NCI-H1694 treated with DMSO at 0.1 percent for 48 hours (cell line): ENCODE measurements at regions not wholly inside any gene's neighbourhood (a gene's known extent, or its start where the extent isn't known, plus 50 kb on each side); places are given as distances from the start of the nearest gene placed in this dataset.
"Not testable (repeated sequence)": the region's sequence is repeated elsewhere in the genome, so short reads cannot be mapped to it uniquely, and the experiment has no call there.

Experiments
- DNase-seq: peaks from one replicate; lab custom pipeline; 2025; lab: John Stamatoyannopoulos, UW

DNA sequence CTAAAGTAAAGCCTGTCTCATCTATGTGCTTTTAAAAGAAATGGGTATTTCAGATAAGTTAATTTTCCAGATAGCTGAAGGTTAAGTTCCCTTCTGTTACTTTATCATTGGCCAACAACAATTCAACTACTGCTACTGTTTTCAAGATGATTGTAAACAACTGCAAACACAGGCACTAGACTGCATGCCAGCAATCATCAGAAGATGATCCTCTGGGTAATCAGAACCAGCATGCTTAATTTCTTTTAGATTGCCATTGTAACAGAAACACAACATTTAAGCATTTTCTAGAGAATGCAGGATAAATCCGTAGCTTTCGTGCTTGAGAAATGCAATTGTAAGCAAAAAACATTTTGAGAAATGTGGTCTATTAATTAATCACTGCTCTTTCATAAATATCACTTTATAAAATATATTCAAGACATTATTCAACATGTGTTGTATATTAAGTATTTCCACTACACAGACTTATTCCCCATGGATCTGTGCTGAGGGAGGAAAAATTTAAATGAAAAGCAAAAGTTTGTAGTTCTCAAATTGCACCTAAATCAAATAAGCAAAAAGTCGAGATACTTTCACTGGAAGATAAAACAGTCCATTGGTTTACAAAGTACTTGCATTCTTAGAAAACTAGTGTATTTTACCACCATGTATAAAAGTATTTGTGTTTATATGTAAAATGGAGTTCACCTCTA, 133.7 kb downstream of the ATL2 start:
- no peak for DNase-seq

- DNase-seq, result no peak
Measured at GRCh38 chr2:38239452-38239851, 137.6 kb downstream of the ATL2 start.

GRCh38 chr2:38238705-38239104, 138.4 kb downstream of the ATL2 start:
- not testable (repeated sequence) for DNase-seq

DNA sequence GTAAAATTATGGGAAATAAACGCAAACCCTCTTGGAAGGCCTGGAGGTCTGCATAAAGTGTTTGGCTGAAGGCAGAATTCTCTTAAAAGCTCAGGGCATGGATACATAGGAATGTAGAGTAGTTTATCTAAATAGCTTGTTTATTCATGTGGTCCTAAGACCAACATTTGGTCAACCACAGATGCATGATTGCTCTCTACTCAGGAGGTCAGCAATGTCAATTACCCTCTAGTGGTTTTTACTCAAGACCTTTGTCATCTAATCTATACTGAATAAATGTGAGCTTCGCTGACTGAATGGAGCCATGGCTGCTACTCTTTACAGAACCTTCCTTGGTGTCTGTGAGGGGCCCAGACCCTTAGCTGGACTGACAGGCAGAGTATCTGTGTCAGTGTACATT, 139.8 kb downstream of the ATL2 start:
- no peak for DNase-seq

GRCh38 chr2:38233231-38233983, 143.7 kb downstream of the ATL2 start:
- DNase-seq, result no peak

DNA sequence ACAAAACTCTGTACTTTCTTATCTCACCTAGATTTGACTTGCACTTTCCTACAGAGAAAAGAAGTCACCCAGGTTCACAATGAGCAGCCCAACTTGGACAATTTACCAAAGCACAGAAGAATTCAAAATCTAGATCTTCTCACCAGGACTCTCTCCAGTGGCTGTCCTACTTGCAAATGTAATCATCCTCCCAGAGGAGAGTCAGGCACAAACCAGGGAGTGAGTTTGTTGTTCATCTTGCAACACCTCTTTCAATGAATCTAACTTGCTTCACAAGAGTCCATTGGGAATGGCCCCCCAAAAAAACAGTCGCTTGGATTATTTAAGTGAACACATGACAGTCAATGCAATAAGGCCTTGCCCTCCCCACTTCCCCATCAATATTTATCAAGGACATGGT, 144.6 kb downstream of the ATL2 start:
- no peak for DNase-seq

DNA sequence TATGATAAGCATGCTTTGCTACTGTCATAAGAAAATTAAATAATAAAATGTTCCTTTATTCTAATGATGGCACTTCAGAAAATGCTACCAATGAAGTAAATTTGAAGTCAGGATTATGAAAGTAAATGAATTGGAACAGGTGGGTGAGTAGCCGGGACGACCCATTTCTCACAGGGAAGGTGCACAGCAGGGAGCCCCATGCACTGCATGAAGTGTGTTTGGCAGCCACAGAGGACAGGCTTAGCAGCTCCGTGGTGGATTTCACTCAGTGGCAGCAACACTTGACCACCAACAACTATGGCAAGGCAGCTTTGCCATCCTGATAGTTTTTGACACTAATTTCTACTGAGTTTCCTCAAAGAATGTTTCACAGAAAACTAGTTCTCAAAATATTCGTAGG, 146.3 kb downstream of the ATL2 start:
- peak; percentile 6 for DNase-seq

- no peak for DNase-seq
Measured at GRCh38 chr2:38228753-38229152, 148.3 kb downstream of the ATL2 start.

GRCh38 chr2:38224821-38225437, 149.0 kb upstream of the CYP1B1 start:
- no peak for DNase-seq

DNA sequence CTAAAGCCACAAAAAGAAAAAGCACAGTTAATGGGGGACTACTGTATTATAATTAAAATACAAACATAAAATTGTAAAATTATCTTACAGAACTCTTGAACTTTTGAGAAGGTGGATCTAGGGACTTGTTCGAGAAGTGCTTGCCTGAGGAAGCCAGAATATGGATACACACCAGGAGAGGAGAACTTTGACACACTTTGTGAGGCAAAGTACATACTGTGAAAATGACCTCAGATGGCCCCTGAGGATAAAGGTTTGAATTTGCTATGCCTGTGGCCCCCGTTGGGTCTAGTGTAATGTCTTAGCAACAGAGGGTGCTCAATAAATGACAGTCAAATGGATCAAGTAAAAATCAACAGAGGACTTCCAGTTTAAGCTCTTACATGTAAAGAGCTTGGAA, 148.2 kb upstream of the CYP1B1 start:
- DNase-seq, result no peak

GRCh38 chr2:38223256-38223655, 147.3 kb upstream of the CYP1B1 start:
- DNase-seq, result peak; percentile 60

GRCh38 chr2:38220164-38220563, 144.2 kb upstream of the CYP1B1 start:
- no peak for DNase-seq

DNA sequence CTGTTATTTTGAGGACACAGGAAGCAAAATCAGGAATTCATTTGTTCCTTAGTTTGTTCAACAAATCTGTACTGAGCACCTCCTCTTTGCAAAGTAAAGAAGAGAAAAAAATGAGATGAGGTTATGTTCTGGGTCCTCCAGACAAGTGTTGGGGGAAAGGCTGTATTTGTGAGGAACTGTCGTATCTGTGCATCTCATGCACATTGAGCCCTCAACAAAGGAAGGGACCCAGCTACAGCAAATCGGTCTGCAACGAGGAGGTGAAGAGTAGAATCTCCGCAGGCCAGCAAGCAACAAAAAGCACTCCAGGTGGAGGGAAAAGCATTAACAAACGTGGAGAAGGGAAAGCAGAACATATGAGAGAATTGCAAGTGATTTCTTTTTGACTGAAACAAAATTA, 143.0 kb upstream of the CYP1B1 start:
- DNase-seq, result no peak

DNA sequence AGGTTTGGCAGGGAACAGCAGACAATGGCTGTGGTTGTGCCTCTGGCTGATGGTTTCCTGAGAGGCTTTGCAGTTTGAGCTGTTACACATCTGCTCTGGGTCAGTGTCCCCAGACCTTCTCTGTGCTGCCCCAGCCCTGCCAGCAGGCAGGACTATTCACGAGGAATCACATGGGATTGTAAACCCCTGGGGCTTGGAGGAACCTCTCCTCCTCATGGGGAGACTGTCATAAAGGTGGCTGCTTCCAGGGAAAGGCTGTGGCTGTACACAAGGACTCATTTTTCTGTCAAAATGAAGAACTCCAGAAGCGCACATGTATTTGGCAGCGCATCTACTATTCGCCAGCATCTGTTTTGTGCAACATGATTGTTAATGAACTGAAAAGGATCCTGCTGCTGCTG, 142.6 kb upstream of the CYP1B1 start:
- peak; percentile 97 for DNase-seq

DNA sequence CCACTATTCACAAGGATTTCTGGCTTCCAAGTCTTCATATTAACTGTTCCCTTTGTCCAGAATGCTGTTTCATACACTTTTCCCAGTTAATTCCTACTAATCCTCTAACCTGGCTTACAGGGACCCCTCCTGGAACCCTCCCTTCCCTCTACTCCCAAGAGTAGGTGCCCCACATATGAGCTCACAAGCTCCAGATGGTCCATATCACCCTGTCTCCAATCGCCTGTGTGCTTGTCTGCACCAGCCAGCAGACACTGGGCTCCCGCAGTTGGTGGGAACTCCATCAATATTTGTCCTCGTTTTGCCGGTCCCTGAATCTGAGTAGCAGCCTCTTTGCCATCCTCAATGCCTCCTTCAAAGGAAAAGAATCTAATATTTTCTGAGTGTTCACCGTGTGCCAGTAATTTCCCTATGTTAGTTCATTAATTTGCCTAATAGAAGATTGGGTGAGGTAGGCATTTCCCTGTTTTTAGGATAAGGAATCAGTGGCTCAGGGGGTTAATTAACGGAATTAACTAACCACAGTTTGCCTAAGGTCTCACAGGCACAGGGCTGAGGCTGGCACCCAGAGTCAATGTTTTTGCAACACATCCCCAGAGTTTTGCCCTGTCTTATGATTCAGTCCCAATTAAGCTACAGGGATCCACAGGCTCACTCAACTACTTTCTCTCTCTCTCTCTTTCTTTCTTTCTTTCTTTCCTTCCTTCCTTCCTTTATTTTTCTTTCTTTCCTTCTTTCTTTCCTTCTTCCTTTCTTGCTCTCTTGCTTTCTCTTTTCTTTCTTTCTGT, 141.6 kb upstream of the CYP1B1 start:
- peak; percentile 97 for DNase-seq

DNA sequence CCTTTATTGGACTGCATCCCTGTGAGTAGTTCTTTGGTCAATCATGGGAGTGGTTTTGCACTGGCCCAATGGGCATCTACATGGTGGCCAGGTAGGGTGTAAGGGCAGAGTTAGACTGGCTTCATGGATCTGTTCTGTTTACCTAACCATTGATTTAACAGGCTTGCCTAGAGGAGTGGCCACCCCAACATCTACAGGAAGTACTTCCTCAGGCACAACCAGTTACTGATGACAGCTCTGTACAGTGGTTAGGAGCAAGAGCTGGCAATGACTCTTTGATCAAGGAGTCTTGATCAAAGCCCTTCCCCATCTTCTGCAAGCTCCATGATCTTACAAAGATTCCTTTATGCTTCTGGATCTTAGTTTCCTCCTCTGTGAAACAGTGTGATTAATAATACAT, 140.9 kb upstream of the CYP1B1 start:
- DNase-seq, result no peak

GRCh38 chr2:38215993-38216392, 140.0 kb upstream of the CYP1B1 start:
- no peak for DNase-seq

DNA sequence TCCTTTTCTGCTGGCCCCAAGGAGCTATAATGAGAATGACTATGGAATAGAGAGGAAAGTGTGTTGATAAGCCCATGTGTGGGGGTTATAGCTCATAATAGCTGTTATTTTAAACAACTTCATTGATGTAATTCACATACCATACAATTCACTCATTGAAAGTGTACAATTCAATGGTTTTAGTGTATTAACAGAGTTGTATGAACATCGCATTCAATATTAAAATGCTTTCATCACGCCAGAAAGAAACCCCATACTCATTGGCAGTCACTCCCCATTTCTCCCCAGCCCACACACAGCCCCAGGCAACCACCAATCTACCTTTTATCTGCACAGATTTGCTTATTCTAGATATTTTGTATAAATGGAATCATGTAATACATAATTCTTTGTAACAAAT, 139.6 kb upstream of the CYP1B1 start:
- no peak for DNase-seq

DNA sequence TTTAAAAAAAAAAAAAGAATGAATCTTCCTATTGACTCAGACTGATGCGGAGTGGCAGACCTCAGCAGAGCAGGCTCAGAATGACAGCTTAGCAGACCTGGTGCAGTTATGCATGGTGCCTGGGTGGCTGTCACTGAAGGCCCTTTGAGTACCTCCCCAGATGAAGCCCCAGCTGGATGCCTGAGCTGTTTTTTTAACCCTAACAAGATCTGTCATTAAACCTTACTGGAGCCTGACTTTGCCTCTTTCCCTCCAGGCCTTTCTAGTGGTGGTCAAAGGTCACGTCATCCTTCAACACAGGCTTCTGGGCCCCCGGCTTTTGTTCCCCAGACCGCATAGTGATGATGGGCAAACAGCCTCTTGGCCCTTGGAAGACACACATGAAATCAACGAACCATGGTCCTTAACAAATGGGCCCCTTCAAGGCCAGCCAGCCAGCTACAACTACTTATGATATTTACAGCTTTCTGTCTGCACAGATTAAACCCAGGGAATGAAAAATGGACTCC, 138.3 kb upstream of the CYP1B1 start:
- DNase-seq, result peak; percentile 87

- DNase-seq, result no peak
Measured at GRCh38 chr2:38213619-38214167, 137.7 kb upstream of the CYP1B1 start.

DNA sequence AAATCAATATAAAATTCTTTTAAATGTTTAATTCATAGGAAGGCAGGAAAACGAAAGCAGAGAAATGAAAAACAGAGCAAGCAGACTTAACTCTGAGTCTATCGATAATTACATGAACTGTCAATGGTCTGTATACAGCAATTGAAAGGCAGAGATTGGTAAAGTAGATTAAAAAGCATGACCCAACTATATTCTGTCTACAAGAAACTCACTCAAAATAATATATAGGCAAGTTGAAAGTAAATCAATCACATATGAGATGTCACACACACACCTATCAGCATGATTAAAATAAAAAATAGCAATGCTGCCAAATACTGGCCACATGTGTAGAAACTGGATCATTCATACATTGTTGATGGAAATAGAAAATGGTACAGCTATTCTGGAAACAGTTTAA, 136.4 kb upstream of the CYP1B1 start:
- no peak for DNase-seq

- DNase-seq, result no peak
Measured at GRCh38 chr2:38207168-38207567, 131.2 kb upstream of the CYP1B1 start.
